ENCODE measurements at regions not wholly inside any gene's neighbourhood (a gene's known extent, or its start where the extent isn't known, plus 50 kb on each side); places are given as distances from the start of the nearest gene placed in this dataset.

DNA sequence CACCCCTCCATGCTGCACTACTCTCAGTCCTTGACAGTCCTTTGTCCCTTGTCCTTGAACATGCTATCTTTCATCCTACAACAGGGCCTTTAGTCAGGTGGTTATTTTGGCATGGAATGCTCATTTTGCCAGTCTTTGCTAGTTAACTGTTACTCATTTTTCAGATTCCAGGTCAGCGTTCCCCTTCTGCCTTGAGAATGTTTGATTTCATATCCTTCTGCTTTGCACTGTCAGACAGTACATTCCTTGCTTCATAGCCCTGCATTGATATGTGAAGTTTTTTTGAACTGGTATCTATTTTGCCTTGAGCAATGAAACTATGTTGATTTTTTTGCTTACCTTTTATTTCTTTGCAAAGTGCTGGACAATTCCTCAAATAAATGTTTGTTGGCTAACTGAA, 638.2 kb upstream of the SEMA6A start:
- DNase-seq (ENCODE audit: low read depth), result no peak

DNA sequence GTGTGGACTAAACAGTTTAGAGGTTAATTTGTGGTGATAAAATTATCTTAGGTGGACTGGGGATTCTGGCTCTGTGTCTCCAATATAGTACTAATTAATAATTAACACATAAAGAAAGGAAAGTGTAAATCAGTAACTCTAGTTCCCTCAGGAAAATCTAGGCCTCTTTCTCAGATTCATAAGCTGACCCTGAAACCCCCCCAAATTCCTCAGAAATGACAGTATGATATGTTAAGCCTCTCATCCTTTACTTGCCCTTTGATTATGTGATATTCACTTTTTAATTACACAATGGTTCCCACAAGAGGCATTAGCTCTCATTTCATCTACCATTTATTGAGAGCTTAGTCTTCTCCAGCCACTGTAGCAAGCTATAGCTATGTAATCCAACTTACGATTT, 636.2 kb upstream of the SEMA6A start:
- DNase-seq (ENCODE audit: low read depth), result no peak

DNA sequence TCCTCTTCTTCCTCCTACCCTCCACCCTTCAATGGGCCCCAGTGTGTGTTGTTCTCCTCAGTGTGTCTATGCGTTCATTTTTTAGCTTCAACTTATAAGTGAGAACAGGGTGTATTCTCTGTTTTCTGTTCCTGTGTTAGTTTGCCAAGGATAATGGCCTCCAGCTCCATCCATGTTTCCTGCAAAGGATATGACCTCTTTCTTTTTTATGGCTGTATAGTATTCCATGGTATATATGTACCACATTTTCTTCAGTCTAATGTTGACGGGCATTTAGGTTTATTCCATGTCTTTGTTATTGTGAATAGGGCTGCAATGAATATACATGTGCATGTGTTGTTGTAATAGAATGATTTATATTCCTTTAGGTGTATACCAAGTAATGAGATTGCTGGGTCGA, 634.9 kb upstream of the SEMA6A start:
- DNase-seq (ENCODE audit: low read depth), result no peak

DNA sequence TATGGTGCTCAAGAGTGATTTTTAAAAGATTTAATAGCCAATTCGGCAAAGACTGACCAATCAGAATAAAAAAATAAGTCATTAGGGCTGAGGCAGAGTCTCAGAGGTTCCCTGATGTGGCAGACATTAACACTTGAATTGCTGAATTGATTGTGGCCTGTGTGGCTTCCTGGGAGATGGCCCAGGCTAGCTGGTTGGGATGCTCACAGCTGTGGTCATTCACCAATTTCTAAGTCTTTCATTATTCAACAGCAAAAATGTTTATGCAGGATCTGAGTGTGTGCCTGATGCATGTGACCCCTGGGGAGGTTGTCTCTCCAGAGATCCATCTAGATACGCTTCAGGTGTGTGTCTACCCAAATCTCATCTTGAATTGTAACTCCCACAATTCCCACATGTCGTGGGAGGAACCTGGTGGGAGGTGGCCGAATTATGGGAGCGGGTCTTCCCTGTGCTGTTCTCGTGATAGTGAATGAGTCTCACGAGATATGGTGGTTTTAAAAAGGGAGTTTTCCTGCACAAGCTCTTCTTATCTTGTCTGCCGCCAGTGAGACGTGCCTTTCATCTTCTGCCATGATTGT, 632.6 kb upstream of the SEMA6A start:
- DNase-seq (ENCODE audit: low read depth), result no peak

DNA sequence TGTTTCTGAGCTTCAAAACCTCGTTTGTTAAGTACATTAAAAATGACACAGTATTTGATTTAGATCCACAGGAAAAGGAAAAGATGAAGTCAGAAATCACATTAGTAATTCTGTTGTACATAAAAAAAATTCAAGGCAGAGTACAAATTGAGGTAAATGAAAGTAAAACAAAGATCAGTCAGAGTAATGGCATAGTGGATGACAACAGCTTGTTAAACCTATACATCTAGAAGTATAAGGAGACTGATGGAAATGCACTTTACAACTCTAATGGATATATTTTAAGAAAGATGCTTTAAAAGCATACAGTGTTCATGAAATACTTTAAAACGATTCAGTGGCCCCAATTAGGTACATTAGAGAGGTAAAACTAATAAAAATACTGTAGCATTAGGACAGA, 631.3 kb upstream of the SEMA6A start:
- DNase-seq (ENCODE audit: low read depth), result no peak

DNA sequence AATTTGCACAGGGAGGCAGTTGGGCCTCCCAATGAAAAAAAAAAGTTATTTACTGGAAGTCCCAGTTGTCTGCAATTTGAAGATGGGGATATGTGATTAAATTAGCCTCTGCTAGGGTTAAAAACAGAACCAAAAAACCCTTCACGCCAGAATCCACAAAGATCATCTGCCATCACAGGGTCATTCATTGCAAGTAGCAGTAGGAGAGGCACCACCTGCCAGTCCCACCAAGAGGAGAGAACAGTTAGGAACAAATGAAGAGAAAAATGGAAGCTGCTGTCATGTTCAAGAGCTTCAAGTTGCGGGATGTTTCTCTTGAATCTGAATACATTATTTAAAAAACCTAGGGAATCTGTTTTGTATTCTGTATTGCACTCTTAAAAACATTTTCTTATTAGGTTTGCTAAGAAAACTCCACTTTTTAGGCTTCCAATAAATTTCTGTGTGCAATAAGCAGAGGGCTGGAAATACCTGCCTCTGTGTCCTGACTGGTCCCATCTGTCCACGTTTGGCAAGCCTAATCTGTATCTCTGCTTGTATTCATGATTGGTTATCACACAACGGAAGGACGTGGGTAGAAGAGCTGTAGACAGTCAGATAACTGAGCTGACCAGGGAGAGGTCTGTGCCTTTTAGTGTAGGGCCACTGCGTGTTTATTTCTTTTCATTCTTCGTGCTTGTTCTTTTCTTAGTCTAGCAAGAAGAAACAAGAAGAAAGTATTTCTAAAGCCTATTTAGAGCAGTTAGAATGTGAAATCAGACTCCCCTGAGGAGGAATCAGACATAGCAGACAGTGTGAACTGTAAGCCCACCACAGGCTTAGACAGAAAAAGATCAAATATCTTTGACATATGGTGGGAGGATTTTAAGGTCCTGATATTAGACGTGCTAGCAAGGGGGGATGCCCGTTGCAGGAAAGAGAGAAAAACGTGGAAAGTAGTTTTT, 630.6 kb upstream of the SEMA6A start:
- no peak for DNase-seq (ENCODE audit: low read depth)

DNA sequence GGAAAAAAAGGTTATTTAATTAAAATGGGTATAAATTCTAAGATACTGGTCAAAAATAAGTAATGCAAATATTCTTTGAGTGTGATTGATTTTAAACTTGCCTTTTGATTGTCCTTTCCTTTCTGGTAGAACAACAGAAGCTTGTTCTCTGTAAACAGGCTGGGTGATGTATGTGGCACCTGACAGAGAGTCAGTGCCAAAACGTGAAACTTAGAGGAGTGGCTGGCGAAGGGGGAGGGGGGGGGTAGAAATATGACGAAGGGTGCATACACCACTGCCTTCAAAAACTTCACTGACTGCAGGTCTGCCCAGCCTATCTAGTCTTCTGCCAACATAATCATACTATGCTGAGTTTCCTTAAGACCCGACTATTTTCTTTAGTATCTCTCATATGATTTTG, 629.8 kb upstream of the SEMA6A start:
- no peak for DNase-seq (ENCODE audit: low read depth)

DNA sequence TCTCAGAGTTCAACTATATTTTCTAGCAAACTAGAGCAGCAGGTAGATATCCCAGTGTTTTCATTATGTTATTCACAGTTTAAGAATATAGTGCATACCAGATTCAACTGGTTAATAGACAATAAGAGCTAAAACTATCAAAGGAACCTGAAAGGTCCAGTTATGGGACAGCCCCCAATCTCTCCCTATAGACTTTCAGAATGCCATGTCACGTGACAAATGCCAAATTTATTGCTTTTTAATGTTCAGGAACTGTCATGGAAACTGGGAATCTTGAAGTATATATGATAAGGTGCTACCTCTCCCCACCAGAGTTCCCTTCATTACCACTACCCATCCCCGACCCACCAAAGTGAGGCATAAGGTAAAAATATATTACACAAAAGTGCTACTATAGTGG, 629.0 kb upstream of the SEMA6A start:
- DNase-seq (ENCODE audit: low read depth), result no peak

DNA sequence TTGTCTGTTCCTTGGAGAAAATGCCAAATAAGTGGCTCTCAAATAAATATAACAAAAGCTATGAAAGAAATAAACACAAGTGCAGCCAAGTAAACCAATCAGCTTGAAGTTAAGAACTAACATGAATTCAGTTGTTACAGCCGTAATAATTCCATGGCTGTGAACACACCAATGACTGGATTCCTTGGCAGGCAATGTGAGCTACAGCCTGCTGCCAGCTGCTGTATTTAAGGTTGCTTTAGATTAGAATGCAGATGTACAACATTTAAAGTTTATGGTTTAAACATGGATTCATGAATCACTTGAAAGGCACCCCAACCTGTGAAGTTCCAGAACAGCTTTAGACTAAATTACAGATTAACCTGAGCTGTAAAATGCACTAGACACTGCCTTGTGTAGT, 626.4 kb upstream of the SEMA6A start:
- no peak for DNase-seq (ENCODE audit: low read depth)

DNA sequence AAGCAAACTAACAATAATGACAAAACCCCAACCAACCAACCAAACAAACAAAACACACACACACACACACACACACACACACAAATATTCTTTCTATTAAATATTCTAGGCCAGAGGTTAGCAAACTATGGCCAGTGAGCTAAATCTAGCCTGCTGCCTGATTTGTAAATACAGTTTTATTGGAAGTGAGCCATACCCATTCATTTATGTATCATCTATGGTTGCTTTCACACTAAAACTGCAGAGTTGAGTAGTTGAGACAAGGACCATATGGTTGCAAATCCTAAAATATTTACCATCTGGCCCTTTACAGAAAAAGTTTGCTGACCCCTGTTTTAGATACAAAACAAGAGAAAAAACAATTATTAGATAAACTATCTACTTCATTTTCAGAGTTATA, 620.5 kb upstream of the SEMA6A start:
- no peak for DNase-seq (ENCODE audit: low read depth)

DNA sequence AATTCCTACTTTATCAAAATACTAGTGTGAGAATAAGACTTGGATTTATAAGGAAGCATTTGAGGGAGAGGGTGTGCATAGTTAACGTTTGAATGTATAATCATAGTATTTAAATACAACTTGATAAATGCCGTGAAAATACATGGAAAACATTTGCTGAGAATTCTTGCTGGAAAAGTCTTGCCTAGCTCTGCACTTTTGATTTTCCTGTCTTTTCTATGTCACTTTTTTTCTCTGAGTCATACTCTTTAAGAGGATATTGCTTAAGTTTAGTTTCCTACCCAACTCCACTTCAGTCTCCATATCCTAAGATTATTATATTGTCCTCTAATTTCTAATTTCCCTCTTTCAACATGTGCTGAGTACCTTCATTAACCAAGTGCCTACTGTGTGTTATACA, 616.6 kb upstream of the SEMA6A start:
- DNase-seq (ENCODE audit: low read depth), result no peak

DNA sequence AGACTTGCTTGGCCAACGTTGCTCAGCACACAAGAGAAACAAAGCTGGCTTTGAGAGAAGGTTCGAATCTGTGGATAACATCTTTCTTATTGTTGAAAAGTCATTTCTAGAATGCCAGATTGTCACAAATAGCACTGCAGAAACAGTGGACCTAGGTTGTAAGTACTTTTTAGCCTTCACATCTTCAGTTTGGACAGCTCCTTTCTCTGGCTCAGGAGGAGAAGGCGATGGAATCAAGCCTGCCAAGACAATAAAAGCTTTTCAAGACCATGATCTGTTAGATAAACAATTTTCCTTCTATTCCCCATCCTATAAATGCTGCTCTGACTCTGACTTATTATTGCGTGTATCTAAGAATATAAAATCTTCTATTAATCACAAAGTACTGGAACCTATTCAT, 615.2 kb upstream of the SEMA6A start:
- no peak for DNase-seq (ENCODE audit: low read depth)

DNA sequence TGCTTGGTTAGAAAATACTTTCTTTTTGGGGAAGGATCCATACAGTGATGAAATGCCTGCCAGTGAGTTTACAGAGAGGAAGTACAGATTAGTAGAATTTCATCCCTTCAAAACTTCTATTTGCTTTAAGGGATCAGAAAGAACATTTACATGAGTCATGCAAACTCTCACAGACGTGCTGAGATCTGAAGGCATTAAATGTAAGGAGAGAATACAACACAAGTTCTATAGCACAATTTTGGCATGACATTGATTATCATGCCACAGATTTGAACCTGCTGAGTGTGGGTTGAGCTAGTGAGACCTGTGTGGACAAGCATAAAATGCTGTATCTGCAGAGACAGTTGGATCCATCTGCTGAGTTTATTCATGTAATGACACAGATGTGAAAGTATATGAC, 613.6 kb upstream of the SEMA6A start:
- no peak for DNase-seq (ENCODE audit: low read depth)

DNA sequence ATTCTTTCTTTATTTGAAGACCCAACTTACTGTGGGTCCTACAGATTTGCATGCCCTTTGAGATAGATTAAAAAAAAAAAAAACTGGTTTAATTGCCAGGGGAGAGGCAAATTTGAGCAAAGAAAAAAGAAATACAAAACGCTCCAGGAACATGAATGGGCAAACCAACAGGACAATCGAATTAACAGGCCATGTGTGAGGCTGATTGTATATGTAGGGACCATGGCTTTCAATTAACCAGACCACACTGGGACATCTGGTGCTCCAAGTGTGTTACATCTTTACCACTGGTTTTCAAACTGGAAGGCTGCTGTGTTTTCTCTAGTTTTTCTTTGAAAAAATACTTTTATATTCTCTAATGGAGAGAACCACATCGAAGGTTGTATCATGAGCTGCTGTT, 612.1 kb upstream of the SEMA6A start:
- no peak for DNase-seq (ENCODE audit: low read depth)

DNA sequence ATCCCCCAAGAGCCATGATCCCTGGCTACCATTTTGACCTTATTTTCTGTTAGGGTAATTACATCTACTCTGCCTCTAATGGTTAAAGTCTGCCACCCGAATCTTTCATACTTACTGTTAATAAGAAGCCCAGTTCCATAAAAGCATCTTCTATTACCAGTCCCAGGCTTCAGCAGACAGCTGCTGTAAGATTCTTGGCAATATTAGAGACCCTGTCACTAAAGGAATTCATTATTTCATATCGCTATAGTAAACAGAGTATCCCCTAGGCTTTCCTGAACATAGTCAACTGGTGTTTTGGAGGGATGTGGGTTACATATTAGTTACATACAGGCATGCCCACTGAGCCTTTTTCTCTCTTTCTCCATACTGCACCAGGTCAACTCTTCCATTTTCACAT, 608.7 kb upstream of the SEMA6A start:
- DNase-seq (ENCODE audit: low read depth), result no peak

DNA sequence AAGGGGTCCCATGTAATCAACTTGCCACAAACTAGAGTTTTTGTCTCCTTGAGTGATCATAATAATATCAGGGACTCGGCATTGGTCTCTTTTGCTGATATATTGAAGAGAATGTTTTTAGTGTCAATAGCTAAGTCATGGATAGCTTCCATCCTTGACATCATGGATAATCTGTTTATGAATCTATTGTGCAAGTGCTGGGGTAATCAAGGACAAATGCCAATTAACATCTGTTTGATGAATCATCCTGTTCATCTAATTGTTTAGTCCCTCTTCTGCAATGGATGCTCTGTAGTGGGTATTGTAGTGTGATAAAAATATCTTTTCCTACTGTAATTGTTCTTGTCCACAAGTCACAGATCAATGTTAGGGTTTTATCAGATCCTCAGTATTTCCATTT, 607.5 kb upstream of the SEMA6A start:
- no peak for DNase-seq (ENCODE audit: low read depth)

DNA sequence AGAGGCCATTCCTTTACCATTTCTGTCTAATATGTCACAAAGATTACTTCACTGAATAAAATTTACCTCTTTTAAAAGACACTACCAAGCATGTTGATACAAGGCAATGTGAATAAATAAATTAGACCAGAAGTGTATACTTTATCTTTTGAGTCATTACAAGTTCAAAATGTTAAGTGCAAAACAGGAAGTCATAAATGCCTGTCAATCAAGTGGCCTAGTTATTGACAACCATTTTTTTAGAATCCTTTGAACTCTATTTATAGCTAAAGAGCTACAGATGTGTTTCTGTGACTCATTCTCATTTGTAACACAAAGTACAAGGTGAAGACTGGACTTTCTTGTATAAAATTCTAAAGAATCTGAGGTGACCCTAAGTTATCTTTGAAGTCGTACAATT, 602.7 kb upstream of the SEMA6A start:
- DNase-seq (ENCODE audit: low read depth), result no peak

DNA sequence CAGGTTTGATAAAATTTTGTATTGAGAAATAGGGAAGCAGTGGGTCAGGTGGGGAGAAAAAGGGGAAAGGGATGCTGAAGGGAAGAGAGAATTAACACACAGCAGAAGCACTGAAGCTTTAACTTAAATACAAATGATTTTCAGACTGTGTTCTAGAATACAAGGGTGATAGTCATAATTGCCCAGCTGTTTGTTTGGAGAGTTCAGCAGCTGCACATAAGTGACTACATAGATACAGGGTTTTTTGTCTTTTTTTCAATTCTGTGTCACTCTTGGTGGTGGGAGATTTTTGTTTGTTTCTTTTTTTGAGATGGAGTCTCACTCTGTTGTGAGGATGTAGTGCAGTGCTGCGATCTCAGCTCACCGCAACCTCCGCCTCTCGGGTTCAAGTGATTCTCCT, 590.4 kb upstream of the SEMA6A start:
- no peak for DNase-seq (ENCODE audit: low read depth)

DNA sequence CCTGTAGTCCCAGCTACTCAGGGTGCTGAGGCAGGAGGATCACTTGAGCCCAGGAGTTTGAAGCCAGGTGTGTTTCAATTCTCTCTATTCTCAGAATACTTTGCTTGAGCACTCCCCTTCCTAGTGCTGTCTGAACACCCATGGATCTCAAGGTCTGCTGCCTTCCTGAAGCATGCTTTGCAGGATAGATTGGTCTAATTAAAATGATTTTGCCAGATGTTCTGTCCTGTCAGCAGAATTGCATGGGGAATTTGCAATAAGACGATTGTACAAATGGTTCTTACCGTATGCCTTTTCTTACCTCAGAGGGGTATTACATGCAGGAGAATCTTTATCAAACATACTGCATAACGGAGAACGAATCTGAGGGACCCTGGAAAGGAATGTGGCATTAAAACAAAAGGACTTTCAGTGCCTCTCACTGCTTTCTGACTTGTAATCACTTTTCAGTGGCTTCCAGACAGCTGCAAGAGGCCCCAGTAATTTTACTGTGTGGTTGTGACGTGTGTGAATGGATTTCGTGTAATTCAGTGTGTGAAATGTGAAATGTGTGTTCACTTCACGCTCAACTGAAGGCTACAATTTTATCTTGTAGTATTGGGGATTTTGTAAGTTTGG, 587.2 kb upstream of the SEMA6A start:
- no peak for DNase-seq (ENCODE audit: low read depth)

DNA sequence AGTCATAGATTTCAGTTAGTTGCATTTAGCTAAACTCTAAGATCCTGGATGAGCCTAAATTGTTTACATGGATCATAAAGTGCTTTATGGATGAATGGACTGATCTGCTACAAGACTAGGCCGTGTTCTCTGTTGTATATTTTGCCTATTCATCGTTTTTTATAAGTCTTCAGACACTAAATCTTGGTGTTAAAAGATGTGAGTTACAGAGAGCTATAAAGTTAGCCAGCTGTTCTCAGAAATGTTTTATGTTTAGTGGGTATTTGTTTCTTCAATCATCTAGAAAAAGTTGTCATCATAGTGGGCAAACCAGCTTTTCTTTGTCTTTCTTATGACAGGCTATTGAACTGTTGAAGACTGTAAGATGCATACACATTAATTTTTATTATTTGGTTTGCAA, 585.8 kb upstream of the SEMA6A start:
- DNase-seq (ENCODE audit: low read depth), result no peak

DNA sequence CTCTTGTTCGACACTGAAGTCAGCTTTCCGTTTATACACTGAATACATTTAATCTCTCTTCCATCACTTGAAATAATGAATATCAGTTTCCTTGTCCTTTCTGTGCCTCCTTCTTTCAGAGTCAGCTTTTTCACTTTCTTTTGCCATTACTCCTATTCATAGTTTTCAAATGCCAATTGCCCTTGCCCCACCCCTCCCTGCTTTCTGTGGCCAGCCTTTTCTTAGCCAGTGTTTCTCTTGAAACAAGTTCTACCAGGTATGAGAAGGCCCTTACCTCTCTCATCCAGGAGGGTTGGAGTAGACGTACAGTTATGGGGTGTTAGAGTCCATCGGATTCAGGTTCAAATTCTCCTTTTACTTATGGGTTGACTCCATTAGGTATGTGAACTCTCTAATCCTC, 574.7 kb upstream of the SEMA6A start:
- DNase-seq (ENCODE audit: low read depth), result no peak

DNA sequence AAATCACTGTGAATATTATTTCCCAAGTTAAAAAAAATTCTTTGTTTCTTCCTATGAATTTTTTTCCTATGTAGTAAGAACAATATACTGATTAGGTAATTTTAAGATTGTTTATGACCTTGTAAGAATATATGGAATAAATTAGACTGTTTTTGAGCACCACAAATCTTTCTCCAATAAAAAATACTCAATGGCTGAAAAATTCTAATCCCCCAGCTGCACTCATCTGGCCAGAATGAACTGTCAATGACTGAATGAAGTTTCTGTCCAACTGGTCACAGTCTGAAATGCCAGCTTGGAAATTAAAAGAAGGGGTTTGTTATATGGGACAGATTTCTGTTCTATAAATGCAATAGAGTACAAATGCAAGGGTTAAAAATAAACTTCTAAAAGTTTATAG, 569.5 kb upstream of the SEMA6A start:
- DNase-seq (ENCODE audit: low read depth), result no peak

DNA sequence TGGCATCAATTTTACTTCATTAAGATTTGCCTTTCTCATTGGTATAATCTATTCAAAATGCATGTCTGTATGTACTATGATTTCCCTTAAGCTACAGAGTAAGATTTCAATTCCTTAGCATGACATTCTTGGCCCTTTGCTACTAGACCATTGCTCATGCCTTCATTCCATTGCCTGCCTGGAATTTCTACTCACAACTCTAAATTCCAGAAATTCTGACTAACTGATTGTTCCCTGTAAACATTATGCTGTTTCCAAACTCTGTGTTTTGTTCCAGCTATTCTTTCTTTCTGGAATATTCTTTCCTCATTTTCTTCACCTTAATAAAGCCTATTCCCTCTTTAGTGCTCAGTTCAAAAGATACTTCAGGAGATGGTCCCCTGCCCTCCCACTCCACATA, 568.8 kb upstream of the SEMA6A start:
- DNase-seq (ENCODE audit: low read depth), result no peak

DNA sequence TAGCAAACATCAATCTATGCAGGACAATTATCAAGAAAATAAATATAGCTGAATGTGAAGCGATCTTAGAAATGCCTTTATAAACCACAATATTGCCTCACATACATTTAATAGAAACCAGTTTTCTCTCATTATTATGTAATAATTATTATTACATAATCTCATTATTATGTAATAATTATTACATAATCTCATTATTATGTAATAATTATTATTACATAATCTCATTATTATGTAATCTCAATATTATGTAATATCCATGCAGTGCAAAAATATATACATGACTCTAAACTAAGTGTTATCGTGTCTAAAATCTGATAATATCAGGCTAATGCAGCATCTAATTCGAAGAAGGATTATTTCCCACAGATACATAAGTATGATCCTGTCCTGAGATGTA, 563.9 kb upstream of the SEMA6A start:
- no peak for DNase-seq (ENCODE audit: low read depth)

All from activated T-cell treated with anti-CD3 and anti-CD28 coated beads for 24 hours (primary cell).